ENCODE measurements at regions not wholly inside any gene's neighbourhood (a gene's known extent, or its start where the extent isn't known, plus 50 kb on each side); places are given as distances from the start of the nearest gene placed in this dataset.

- no peak for TF ChIP-seq CTCF (IDR thresholded peaks at IDR 0.05; ENCODE audit: low read depth, low read length, poor library complexity, severe bottlenecking)
- TF ChIP-seq EZH2phosphoT487 (IDR thresholded peaks at IDR 0.05; ENCODE audit: borderline replicate concordance, low read length), result no peak
Observed at GRCh38 chr2:220786216-220786615, 785.9 kb downstream of the EPHA4 start.
